Activated B cell treated with CpG ODN at 0.5 μM for 24 hours (primary cell): ENCODE measurements at regions not wholly inside any gene's neighbourhood (a gene's known extent, or its start where the extent isn't known, plus 50 kb on each side); places are given as distances from the start of the nearest gene placed in this dataset.

Source experiments
- ATAC-seq: fragments of 200-7000 bp; cut with Tn5 transposase; one replicate; pipeline ENCODE4 v1.10.0; 2021; ENCODE audit warnings: low read depth, mild to moderate bottlenecking, moderate library complexity
- CTCF ChIA-PET: fragments of 350-600 bp; sonication (Branson Sonifier 250); formaldehyde crosslinking; loops from one replicate; lab custom pipeline; 2021; ENCODE audit warnings: antibody characterized with exemption; lab: Charles Lee
- POLR2A ChIA-PET: fragments of 350-600 bp; sonication (Branson Sonifier 250); formaldehyde crosslinking; loops from one replicate; lab custom pipeline; 2021; ENCODE audit warnings: antibody characterized with exemption; lab: Charles Lee
- DNase-seq: peaks from one replicate; pipeline ENCODE4 v3.0.0; 2022
- H3K27ac Mint-ChIP-seq: one replicate; pipeline ENCODE4 v1.8.0; 2020; ENCODE audit warnings: mixed read lengths
- H3K27me3 Mint-ChIP-seq: one replicate; pipeline ENCODE4 v1.8.0; 2021; ENCODE audit warnings: mixed read lengths
- H3K36me3 Mint-ChIP-seq: one replicate; pipeline ENCODE4 v1.8.0; 2021; ENCODE audit warnings: low read depth, mixed read lengths
- H3K4me1 Mint-ChIP-seq: one replicate; pipeline ENCODE4 v1.8.0; 2021; ENCODE audit warnings: mixed read lengths
- H3K4me3 Mint-ChIP-seq: one replicate; pipeline ENCODE4 v1.8.0; 2020; ENCODE audit warnings: mild to moderate bottlenecking, mixed read lengths
- H3K9me3 Mint-ChIP-seq: one replicate; pipeline ENCODE4 v1.8.0; 2020; ENCODE audit warnings: mixed read lengths
- CTCF ChIP-seq: fragments of 200-600 bp; IDR thresholded peaks from one replicate; pipeline ENCODE4 v1.8.0; 2022; ENCODE audit warnings: antibody characterized with exemption, mild to moderate bottlenecking
- intact Hi-C: fragments of 100-400 bp; cut with micrococcal nuclease; formaldehyde crosslinking; loops from one replicate; pipeline ENCODE4 v1.15.1; 2024

DNA sequence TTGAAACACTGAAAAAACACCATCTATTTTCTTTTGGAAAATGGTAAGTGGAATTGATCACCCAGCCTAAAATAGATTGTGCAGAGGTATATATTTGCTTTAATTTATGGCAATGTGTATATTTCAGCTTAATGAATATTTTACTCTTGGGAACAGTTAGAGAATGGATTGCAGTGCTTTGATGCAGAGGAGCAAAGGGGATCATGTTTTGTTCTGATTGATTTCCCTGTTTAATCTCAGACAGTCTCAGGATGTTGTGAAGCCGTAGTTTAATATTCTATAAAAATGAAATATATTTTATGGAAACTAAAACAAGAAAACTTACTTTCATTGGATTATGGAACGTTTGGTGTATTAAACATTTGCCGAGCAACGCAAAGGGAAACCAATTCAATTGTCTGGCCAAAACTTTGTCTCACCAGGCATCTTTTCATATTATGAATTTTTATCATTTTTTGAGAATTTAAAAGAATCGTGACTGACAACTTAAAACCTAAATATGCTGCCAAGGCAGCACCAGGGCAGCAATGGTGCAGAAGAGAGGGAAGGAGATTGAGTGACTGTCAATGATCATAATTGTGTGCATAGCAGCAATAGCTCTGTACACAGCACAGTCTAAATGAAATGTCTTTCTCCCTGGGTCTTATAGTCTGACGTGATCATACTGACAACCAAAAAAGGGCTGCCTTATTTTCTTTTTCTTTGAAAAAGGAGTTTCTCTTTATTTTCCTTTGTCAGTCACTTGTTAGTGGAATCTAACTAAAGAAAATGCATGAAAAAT, 105.5 kb upstream of the EPHA7 start:
- intact Hi-C loops: no loop called here
- no peaks in the 10 kb centered on the region for H3K36me3 Mint-ChIP-seq
- TF ChIP-seq CTCF: no peak
- H3K27ac Mint-ChIP-seq: no peak overlapping the region
- H3K9me3 Mint-ChIP-seq: no peaks in the 10 kb centered on the region
- DNase-seq (no peak), ATAC-seq (no peak)
- ChIA-PET POLR2A (no interaction called here), CTCF (no interaction called here)
- no peaks in the 10 kb centered on the region for H3K27me3 Mint-ChIP-seq
- H3K4me1 Mint-ChIP-seq: no peaks in the 10 kb centered on the region
- no peak overlapping the region for H3K4me3 Mint-ChIP-seq

- no peak for TF ChIP-seq CTCF
- Mint-ChIP-seq H3K27me3 (no peaks in the 10 kb centered on the region), H3K36me3 (no peaks in the 10 kb centered on the region), H3K4me3 (no peak overlapping the region), H3K9me3 (no peaks in the 10 kb centered on the region), H3K27ac (no peak overlapping the region), H3K4me1 (no peaks in the 10 kb centered on the region)
- ATAC-seq: no peak
- CTCF ChIA-PET: no interaction called here
- POLR2A ChIA-PET: no interaction called here
- DNase-seq: no peak
- intact Hi-C loops: no loop called here
Measured at GRCh38 chr6:93523365-93523764, 104.0 kb upstream of the EPHA7 start.

DNA sequence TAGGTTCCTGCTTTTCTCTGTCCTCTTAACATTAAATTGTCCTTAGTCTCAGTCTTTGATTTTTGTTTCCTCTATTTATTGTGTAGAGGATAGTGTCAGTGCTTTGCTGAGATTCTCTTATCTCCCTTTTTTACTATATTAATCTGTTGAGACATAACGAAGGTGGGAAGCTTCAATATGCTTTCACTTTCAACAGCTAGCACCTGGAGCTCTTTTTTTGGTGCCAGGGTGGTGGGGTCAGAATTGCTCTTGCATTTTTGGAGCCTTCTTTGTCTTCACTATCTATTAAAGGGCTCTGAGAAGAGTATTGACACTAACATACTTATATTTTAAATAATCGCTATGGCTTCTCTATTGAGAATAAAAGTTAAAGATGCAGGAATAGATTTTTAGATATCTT, 97.1 kb upstream of the EPHA7 start:
- Mint-ChIP-seq H3K9me3 (peaks cover 4% of the 10 kb centered on the region), H3K27me3 (no peaks in the 10 kb centered on the region), H3K36me3 (no peaks in the 10 kb centered on the region), H3K4me3 (no peak overlapping the region), H3K4me1 (no peaks in the 10 kb centered on the region), H3K27ac (no peak overlapping the region)
- ChIA-PET POLR2A (no interaction called here), CTCF (no interaction called here)
- intact Hi-C loops: no loop called here
- no peak for TF ChIP-seq CTCF
- DNase-seq (no peak), ATAC-seq (no peak)

DNA sequence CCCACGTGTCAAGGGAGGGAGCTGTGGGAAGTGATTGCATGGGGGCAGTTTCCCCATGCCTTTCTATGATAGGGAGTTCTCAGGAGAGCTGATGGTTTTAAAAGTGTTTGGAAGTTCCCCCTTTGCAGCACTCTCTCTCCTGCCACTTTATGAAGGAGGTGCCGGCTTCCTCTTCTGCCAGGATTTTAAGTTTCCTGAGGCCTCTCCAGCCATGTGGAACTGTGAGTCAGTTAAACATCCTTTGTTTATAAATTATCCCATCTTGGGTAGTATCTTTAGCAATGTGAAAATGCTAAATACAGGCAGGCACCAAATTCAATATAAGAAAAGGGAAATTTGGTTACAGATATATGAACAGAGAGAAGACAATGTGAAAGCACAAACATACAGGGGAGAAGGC, 96.4 kb upstream of the EPHA7 start:
- TF ChIP-seq CTCF: no peak
- Mint-ChIP-seq H3K27me3 (no peaks in the 10 kb centered on the region), H3K27ac (no peak overlapping the region), H3K9me3 (peaks cover 4% of the 10 kb centered on the region), H3K36me3 (no peaks in the 10 kb centered on the region), H3K4me1 (no peaks in the 10 kb centered on the region), H3K4me3 (no peak overlapping the region)
- POLR2A ChIA-PET: no interaction called here
- DNase-seq (no peak), ATAC-seq (no peak)
- intact Hi-C loops: no loop called here
- CTCF ChIA-PET: no interaction called here

DNA sequence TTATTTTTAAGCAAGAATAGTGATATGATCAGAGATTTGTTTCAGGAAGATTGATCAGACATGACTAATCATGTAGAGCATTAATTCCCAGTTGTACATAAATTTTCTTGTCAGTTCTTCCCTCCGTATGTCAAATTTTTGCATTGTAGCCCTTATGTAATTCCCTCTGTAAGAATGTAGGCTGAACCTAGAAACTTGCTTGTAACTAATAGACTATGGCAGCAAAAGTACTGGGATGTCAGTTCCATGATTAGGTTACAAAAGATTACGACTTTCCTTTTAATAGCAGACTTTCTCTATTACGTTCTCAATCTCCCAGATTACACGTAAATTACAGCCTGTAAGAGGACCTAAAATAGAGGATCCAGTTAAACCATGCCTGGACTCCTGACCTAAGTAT, 79.4 kb upstream of the EPHA7 start:
- ATAC-seq: no peak

More for the DNA sequence above, 79.4 kb upstream of the EPHA7 start:
- no peak for TF ChIP-seq CTCF
- no peak overlapping the region for H3K4me3 Mint-ChIP-seq
- no peaks in the 10 kb centered on the region for H3K36me3 Mint-ChIP-seq
- POLR2A ChIA-PET: no interaction called here
- H3K27me3 Mint-ChIP-seq: no peaks in the 10 kb centered on the region
- no peak overlapping the region for H3K27ac Mint-ChIP-seq
- H3K4me1 Mint-ChIP-seq: no peaks in the 10 kb centered on the region
- CTCF ChIA-PET: no interaction called here
- no peak for DNase-seq
- intact Hi-C loops: no loop called here
- H3K9me3 Mint-ChIP-seq: no peaks in the 10 kb centered on the region
